ENCODE measurements at regions not wholly inside any gene's neighbourhood (a gene's known extent, or its start where the extent isn't known, plus 50 kb on each side); places are given as distances from the start of the nearest gene placed in this dataset.

DNA sequence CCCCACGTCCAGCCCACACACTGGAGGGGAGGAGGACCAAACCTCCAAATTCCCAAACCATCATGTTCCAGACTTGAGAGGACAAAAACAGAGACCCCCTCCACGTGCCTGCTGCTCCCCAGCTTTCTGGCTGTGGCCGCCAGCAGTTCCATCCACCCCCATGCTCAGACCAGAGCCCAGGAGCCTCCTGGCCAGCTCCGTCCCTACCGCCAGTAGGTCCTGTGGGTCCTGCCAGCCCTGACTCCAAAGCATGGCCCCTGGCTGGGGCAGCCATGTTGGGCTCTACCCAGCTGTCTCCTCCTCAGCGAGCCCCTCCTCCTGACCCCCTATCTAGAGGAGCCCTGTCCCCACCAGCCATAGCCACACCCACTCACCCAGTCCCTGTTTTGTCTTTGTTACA, 227.3 kb upstream of the RTL1 start:
- in situ Hi-C loops (cut with HindIII; ENCODE audit: low sequenced_read_pairs) = no loop called here

DNA sequence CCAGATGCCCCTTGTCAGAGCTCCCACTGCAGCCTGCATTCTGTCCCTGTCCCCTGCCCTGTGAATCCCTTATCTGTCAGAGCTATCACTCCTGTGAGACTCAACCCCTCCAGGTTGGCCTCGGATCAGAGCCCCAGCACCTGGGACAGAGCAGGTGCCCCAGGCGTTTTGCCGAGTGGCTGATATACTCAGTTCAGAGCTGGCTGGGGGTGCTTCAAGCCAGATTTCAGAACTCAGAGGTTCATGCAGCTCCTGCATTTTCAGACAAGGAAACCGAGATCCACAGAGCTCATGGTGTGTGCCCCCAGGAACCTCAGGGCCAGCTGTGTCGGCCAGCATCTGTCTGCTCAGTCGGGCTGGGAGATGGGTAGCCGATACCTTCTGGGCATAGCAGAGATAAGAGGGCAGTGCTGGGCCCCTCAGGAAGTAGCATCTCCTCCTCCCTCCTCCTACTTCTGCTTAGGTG, 228.0 kb upstream of the RTL1 start:
- in situ Hi-C loops (cut with HindIII; ENCODE audit: low sequenced_read_pairs) = no loop called here

DNA sequence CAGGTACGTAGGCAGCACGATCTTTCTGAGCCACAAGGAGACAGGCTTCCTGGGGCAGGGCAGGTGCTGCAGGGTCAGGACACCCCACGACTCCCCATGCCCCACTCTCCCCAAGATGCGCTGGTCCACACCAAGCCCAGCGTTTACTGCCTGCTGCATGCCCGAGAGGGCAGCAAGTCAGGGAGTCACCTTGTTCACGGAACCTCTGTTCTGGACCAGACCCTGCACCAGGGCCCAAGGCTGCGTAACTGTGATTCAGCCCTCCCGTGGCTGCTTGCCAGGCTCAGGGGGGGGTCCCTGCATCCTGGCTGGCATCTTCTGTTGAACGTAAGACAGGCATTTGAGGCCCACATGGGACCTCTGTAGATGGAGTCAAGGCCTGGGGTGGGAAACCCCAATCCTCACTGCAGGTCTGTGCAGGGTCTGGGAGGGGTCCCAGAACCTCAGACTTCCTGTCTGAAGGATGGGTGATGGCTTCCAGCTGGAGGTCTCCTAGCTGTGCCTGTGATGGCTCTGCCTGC, 228.6 kb upstream of the RTL1 start:
- in situ Hi-C loops (cut with HindIII; ENCODE audit: low sequenced_read_pairs) = no loop called here

DNA sequence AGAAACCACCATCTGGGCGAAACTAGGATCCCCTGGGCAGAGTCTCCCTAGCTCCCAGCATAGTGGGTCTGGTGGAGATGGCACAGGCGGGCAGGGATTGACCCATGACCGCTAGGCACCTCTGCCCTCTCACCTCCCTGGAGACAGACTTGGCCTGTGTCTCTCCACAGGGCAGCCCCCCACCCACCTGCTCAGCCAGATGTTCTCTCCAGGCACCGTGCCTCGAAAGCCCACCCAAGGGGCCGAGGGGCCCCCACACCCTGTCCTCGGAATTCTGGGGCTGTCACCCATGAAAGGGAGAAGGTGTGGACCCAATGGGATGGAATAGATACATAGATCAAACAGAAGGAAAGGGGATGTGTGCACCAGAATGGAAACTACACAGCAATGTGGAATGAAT, 229.1 kb upstream of the RTL1 start:
- in situ Hi-C loops (cut with HindIII; ENCODE audit: low sequenced_read_pairs) = no loop called here

GRCh38 chr14:101133068-101133467, 229.5 kb upstream of the RTL1 start:
- in situ Hi-C loops (cut with HindIII; ENCODE audit: low sequenced_read_pairs) = no loop called here

- in situ Hi-C loops (cut with HindIII; ENCODE audit: low sequenced_read_pairs) = no loop called here
Observed at GRCh38 chr14:101134161-101134631, 230.7 kb upstream of the RTL1 start.

DNA sequence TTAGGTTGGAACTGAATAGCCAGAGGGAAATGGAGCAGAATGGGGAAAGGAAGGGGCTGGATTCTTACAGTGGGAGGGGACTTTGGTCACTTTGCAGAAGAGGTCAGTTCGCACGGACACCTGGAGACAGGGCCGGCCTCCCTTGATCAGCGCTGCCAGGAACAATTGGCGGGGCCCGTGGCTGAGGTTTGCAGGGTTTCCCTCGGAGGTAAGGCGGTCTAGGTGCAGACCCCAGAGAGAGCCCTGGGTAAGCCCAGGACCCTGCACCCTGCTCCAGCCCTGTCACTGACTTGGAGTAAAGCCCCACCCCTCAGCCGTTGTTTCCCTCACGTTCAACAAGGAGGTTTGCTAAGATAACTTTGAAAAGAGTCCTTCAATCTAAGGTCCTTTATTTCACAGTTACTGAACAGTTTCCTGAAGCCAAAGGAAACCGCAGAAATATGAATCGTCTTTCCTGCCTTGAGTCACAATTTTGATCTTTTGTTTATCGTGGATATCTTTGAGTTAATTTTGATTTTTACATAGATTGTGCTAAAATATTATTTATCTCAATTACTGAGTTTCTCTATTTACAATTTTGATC, 231.4 kb upstream of the RTL1 start:
- in situ Hi-C loops (cut with HindIII; ENCODE audit: low sequenced_read_pairs) = no loop called here

DNA sequence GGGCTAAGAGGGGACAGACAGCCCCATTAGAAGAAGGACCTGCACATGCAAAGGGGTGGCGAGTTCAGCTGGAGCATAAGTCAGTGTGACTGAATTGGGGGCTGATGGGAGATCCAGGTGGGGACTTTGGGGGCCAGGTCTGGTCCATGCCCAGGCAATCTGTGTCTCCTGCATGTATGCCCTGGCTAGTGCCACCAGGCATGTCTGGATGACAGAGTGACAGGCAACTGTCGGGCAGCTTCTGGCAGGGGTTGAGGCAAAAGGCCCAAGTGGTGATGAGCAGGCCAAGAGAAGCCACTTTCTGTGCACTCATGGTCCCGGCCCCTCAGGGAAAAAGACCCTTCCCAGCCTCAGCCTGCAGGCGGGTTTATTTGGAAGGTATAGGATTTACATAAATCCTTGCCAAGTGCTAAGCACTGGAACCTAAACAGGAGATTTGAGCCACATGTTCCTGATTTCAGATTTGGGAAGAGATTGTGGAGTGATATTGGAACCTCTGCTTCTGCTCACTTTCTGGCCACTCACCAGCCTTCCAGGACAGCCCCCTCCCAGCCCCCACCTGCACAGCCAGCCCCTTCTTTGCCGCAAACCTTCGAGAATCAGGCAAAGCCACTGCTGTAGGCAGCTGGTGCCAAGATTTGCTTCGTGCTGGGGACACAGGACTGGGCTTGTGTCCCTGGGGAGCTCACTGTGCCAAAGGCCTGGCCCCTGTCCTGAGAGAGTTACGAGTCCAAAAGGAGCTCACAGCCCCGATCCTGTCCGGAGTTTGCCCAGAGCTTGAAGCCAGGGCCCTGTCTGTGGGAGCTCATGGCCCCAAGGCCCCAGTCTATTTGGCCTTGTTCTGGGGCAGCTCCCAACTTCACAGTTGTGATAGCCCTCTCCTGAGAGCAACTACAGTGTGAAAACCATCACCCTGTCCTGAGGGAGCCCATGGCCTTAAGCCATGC, 232.5 kb upstream of the RTL1 start:
- in situ Hi-C loops (cut with HindIII; ENCODE audit: low sequenced_read_pairs) = no loop called here

- in situ Hi-C loops (cut with HindIII; ENCODE audit: low sequenced_read_pairs) = no loop called here
Observed at GRCh38 chr14:101137234-101137633, 233.7 kb upstream of the RTL1 start.

DNA sequence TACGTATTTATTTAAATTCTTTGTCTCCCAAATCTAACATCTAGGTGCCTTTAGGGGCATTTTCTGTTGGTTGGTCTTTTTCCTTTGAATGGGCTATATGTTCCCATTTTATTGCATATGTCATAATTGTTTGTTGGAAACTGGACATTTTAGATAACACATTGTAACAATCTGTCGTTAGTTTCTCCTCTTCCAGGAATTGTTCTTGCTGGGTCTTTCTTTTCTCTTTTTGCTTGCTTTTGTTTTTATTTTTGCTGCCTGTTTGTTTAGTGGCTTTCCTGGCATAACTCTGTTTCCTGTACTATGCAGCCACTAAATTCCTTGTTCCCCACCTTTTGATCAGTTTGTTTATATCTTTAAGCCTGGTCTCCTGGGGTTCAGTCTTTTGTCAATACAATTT, 244.3 kb upstream of the RTL1 start:
- in situ Hi-C loops (cut with HindIII; ENCODE audit: low sequenced_read_pairs) = no loop called here

DNA sequence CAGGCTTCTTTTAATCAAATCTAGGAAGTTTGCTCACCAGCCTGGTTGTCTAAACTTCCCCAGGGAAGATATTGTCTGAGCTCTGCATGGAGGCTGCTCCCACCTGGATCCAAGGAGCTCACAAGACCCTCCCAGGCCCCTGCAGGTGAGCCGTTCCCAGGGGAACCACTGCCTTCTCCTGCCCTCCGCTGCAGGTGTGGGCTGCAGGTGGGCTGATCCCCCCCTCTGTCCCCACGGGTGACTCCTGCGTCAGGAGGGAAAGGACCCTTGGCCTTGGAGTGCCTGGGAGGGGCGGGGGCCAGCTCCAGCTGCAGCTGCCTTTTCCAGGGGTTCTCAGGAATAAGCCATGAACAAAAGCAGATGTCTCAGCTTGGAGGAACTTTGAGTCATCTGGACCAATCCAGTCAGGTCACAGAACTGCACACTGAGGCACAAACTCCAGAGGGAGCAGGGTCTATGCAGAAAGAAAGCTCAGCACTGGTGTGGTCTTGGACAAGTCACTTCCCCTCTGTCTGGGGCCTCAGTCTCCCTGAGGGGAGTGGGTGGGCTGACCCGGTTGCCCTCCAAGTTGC, 246.6 kb upstream of the RTL1 start:
- in situ Hi-C loops (cut with HindIII; ENCODE audit: low sequenced_read_pairs) = no loop called here

DNA sequence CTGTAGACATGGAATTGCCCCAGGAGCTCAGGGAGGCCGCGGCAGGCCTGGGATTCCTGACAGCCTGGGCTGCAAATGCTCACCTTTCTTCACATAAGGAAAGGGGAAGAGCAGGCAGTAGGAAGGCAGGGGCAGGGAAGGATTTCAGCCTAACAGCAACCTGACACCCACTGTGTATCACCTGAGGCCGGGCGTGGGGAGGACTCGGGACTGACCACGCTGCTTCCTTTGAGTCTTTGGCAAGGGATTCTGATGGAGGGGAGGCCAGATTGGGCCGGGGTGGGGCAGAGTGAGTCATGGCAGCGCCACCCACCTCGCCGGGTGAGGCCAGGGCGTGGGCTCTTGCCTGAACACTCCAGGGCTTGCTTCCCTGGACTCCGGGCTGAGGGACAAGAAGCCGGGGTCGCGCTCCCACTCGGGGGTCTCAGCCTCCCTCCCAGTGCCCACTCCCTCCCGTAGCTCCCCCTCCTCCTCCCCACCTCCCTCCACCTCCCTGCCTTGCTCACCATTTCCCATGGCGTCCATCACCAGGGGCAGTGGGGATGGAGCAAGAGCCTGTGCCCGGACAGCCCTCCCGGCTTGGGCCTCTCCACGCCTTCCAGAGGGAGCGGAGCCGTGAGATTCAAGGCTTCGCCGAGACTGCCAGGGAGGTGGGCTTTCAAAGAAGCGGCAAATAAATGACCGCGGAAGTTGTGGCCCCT, 247.9 kb upstream of the RTL1 start:
- in situ Hi-C loops (cut with HindIII; ENCODE audit: low sequenced_read_pairs) = no loop called here

DNA sequence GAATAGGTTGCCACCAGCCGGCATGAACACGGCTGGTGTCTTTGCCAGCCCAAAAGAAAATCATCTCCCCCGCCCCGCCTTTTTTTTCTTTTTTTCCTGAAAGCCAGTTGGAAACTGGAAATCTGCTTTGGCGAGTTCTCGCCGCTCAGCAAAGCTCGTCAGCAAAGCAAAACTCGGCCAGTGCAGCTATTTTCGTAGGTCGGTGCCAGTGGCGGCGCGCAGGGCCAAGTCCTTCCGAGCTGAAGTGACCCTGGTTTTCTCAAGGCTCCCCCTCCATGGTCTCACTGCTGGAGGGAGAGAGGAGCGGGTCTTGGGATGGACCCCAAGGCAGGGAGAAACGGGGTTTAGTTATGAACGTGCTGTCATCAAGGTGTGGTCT, 248.4 kb upstream of the RTL1 start:
- in situ Hi-C loops (cut with HindIII; ENCODE audit: low sequenced_read_pairs) = no loop called here

DNA sequence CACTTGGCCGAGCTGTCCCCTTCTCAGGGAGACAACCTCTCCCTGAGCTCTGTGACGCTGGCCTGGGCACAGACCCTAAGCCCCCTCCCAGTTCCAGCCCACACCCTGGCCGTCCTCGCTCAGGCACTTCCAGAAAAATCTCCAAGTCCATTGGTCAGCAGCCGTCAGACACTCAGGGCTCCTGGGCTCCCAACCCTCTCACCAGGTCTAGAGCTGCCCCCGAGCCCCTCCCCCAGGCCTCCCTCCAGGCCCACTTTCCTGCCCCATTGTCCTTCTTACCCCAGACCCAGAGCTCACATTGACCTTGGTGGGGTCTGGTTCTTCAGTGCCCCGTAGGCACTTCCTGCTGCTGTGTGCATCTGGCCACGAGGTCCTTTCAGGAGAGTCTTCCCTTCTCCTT, 249.3 kb upstream of the RTL1 start:
- in situ Hi-C loops (cut with HindIII; ENCODE audit: low sequenced_read_pairs) = no loop called here

DNA sequence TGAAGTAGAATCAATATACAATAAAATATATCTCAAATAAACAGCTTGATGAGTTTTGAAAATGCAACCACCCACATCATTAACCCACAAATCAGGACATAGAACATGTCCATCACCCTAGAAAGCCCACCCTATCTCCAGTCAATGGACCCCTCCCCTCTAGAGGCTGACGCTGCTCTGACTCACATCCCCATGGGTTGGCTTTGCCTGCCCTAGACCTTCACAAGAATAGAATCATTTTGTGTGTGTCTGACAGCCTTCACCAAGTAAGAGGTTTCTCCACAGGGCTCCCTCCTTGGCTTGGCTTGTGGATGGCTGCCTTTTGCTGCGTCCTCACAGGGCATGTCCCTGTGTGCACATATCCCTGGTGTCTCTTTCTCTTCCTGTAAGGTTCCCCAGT, 250.2 kb upstream of the RTL1 start:
- in situ Hi-C loops (cut with HindIII; ENCODE audit: low sequenced_read_pairs) = no loop called here

- in situ Hi-C loops (cut with HindIII; ENCODE audit: low sequenced_read_pairs) = no loop called here
Observed at GRCh38 chr14:101155575-101155974, 252.1 kb upstream of the RTL1 start.

DNA sequence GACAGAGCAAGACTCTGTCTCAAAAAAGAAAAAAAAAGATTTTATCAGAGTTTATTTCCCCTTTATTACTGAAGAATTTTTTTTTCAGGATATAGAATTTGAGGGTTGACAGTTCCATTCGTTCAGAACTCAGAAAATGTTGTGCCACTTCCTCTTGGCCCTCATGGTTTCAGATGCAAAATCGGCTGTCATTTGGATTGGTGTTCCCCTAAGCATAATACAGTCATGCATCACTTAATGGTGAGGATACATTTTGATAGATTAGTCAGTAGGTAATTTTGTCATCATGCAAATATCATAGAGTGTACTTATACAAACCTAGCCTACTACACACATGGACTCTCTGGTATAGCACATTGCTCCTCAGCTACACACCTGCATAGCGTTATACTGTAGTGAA, 263.9 kb upstream of the RTL1 start:
- in situ Hi-C loops (cut with HindIII; ENCODE audit: low sequenced_read_pairs) = loop anchor here (5.0 kb wide), 1 partner anchor 50 kb away; no protein-coding TSS in a partner anchor

GRCh38 chr14:101169267-101169666, 265.7 kb upstream of the RTL1 start:
- in situ Hi-C loops (cut with HindIII; ENCODE audit: low sequenced_read_pairs) = loop anchor here (5.0 kb wide), 1 partner anchor 48 kb away; no protein-coding TSS in a partner anchor

DNA sequence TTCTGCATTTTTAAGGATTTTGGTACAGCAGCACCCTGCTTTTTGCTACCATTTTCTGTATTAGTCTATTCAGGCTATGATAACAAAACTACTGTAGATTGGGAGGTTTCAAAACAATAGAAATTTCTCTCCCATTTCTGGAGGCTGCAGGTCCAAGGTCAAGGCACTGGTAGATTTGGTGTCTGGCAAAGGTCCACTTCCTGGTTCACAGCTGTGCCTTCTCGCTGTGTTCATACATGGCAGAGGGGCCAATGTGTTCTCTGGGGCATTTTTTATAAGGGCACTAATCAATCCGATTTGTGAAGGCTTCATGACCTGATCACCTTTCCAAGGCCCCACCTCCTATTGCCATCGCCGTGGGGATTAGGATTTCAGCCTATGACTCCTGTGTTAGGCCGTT, 268.1 kb upstream of the RTL1 start:
- in situ Hi-C loops (cut with HindIII; ENCODE audit: low sequenced_read_pairs) = no loop called here

GRCh38 chr14:101173698-101174521, 270.4 kb upstream of the RTL1 start:
- in situ Hi-C loops (cut with HindIII; ENCODE audit: low sequenced_read_pairs) = no loop called here

Data from DLD1 (cell line).